ENCODE measurements at regions not wholly inside any gene's neighbourhood (a gene's known extent, or its start where the extent isn't known, plus 50 kb on each side); places are given as distances from the start of the nearest gene placed in this dataset.
"Not testable (repeated sequence)": the region's sequence is repeated elsewhere in the genome, so short reads cannot be mapped to it uniquely, and the experiment has no call there.

GRCh38 chr3:187795207-187795960, 50.1 kb upstream of the BCL6 start:
- no peak for DNase-seq (ENCODE audit: low read depth)

- DNase-seq (ENCODE audit: low read depth), result no peak
Observed at GRCh38 chr3:187798126-187798525, 52.9 kb upstream of the BCL6 start.

- DNase-seq (ENCODE audit: low read depth), result no peak
Observed at GRCh38 chr3:187798531-187799530, 53.6 kb upstream of the BCL6 start.

GRCh38 chr3:187799942-187800641, 54.8 kb upstream of the BCL6 start:
- DNase-seq (ENCODE audit: low read depth), result no peak

- DNase-seq (ENCODE audit: low read depth), result no peak
Observed at GRCh38 chr3:187801152-187801551, 55.9 kb upstream of the BCL6 start.

- DNase-seq (ENCODE audit: low read depth), result no peak
Observed at GRCh38 chr3:187802203-187802927, 57.1 kb upstream of the BCL6 start.

- DNase-seq (ENCODE audit: low read depth), result peak; percentile 53
Observed at GRCh38 chr3:187802928-187803259, 57.6 kb upstream of the BCL6 start.

GRCh38 chr3:187804120-187804744, 59.0 kb upstream of the BCL6 start:
- DNase-seq (ENCODE audit: low read depth), result no peak

GRCh38 chr3:187804745-187805121, 59.5 kb upstream of the BCL6 start:
- no peak for DNase-seq (ENCODE audit: low read depth)

GRCh38 chr3:187805774-187806173, 60.5 kb upstream of the BCL6 start:
- DNase-seq (ENCODE audit: low read depth), result no peak

GRCh38 chr3:187807086-187807862, 62.0 kb upstream of the BCL6 start:
- DNase-seq (ENCODE audit: low read depth), result peak; percentile 45

- DNase-seq (ENCODE audit: low read depth), result no peak
Observed at GRCh38 chr3:187808527-187808895, 63.2 kb upstream of the BCL6 start.

GRCh38 chr3:187809612-187809991, 64.3 kb upstream of the BCL6 start:
- no peak for DNase-seq (ENCODE audit: low read depth)

- no peak for DNase-seq (ENCODE audit: low read depth)
Observed at GRCh38 chr3:187810021-187810446, 64.8 kb upstream of the BCL6 start.

- no peak for DNase-seq (ENCODE audit: low read depth)
Observed at GRCh38 chr3:187811585-187812250, 66.5 kb upstream of the BCL6 start.

- no peak for DNase-seq (ENCODE audit: low read depth)
Observed at GRCh38 chr3:187812496-187812895, 67.2 kb upstream of the BCL6 start.

- no peak for DNase-seq (ENCODE audit: low read depth)
Observed at GRCh38 chr3:187813198-187813597, 67.9 kb upstream of the BCL6 start.

GRCh38 chr3:187817766-187818165, 72.5 kb upstream of the BCL6 start:
- not testable (repeated sequence) for DNase-seq (ENCODE audit: low read depth)

GRCh38 chr3:187821616-187822317, 76.5 kb upstream of the BCL6 start:
- DNase-seq (ENCODE audit: low read depth), result no peak

Data from activated T-cell treated with anti-CD3 and anti-CD28 coated beads for 48 hours (primary cell).